HepG2 (cell line): ENCODE measurements at regions not wholly inside any gene's neighbourhood (a gene's known extent, or its start where the extent isn't known, plus 50 kb on each side); places are given as distances from the start of the nearest gene placed in this dataset.

Experiments used
- ATAC-seq: fragments of 200-7000 bp; cut with Tn5 transposase; 3 replicates; pipeline ENCODE4 v1.9.1; 2020; ENCODE audit warnings: mild to moderate bottlenecking, moderate library complexity
- BruUV-seq: library from RNA; stranded (reverse); fragments of 400-500 nt; replicated peaks from 2 replicates; lab custom pipeline; 2021; lab: Mats Ljungman, UMichigan
- CTCF ChIA-PET: fragments of 300-600 bp; formaldehyde crosslinking; extraction: SDS; loops from one replicate; lab custom pipeline; 2021; ENCODE audit warnings: low total read pairs, inconsistent platforms, low intra/inter-chr PET ratio; lab: Yijun Ruan, JAX
- POLR2A ChIA-PET: fragments of 350-600 bp; sonication (Branson Sonifier 250); formaldehyde crosslinking; loops from one replicate; lab custom pipeline; 2020; ENCODE audit warnings: antibody characterized with exemption, inconsistent platforms; lab: Yijun Ruan, JAX
- DNase-seq: peaks from one replicate; pipeline ENCODE4 v3.0.0-alpha.2; 2015; ENCODE audit warnings: low spot score
- FAIRE-seq: peaks from 3 replicates; lab custom pipeline; 2011; peaks lifted over from hg19 to GRCh38; lab: Jason Lieb, UNC
- H2AFZ ChIP-seq: one replicate; pipeline ENCODE4 v1.6.1; 2011; ENCODE audit warnings: low read length, inconsistent platforms
- H3K27ac ChIP-seq: fragments of 300-600 bp; 3 replicates; pipeline ENCODE4 v1.8.0; 2011; ENCODE audit warnings: mixed run types, mild to moderate bottlenecking, mixed read lengths, low read length, inconsistent platforms; ENCODE audit not compliant: insufficient read depth; ENCODE audit errors: extremely low read length
- H3K27me3 ChIP-seq, 2 experiments: fragments of 200-600 bp in 1 of 2; 2 replicates in 1 of 2; 3 replicates in 1 of 2; pipeline versions ENCODE4 v1.6.0 to v1.8.0; 2011; ENCODE audit warnings: low read length in 2 of 2, mild to moderate bottlenecking in 2 of 2, moderate library complexity in 2 of 2, inconsistent platforms in 1 of 2; ENCODE audit not compliant: insufficient read depth in 2 of 2, control insufficient read depth in 1 of 2
- H3K36me3 ChIP-seq, 2 experiments: fragments of 200-600 bp in 1 of 2; replicated peaks in 1 of 2; 2 replicates in 1 of 2; 3 replicates in 1 of 2; pipeline versions ENCODE4 v1.5.1 to v1.8.0; 2011; ENCODE audit warnings: low read length in 2 of 2, inconsistent platforms in 1 of 2; ENCODE audit not compliant: insufficient read depth in 2 of 2, control insufficient read depth in 1 of 2
- H3K4me1 ChIP-seq: 2 replicates; pipeline ENCODE4 v1.5.1; 2012; ENCODE audit warnings: low read length, inconsistent platforms; ENCODE audit not compliant: insufficient read depth
- H3K4me2 ChIP-seq: 2 replicates; pipeline ENCODE4 v1.6.0; 2011; ENCODE audit warnings: low read depth, low read length, inconsistent platforms
- H3K4me3 ChIP-seq, 3 experiments: fragments of 200-600 bp in 1 of 3; sonication (generic), shearing (Covaris generic) in 1 of 3; replicated peaks in 1 of 3; 2 replicates each; pipeline ENCODE4 v1.5.1; 2011 to 2016; ENCODE audit warnings: low read length in 3 of 3, inconsistent platforms in 2 of 3, low read depth in 2 of 3, mild to moderate bottlenecking in 2 of 3, control low read depth in 1 of 3, mixed read lengths in 1 of 3; ENCODE audit not compliant: insufficient read depth in 1 of 3
- H3K79me2 ChIP-seq: one replicate; pipeline ENCODE4 v1.6.1; 2011; ENCODE audit warnings: low read length, inconsistent platforms; ENCODE audit not compliant: insufficient read depth
- H3K9ac ChIP-seq: 2 replicates; pipeline ENCODE4 v1.6.0; 2011; ENCODE audit warnings: mild to moderate bottlenecking, low read depth, low read length, inconsistent platforms; ENCODE audit not compliant: insufficient read depth
- H3K9me3 ChIP-seq: 2 replicates; pipeline ENCODE4 v1.5.1; 2012; ENCODE audit warnings: mild to moderate bottlenecking, low read length
- H4K20me1 ChIP-seq: 2 replicates; pipeline ENCODE4 v1.6.0; 2011; ENCODE audit warnings: inconsistent platforms, mild to moderate bottlenecking, low read length, moderate library complexity; ENCODE audit not compliant: insufficient read depth
- GATAD1 ChIP-seq: IDR thresholded peaks from 2 replicates; pipeline ENCODE4 v1.6.1; 2016; ENCODE audit warnings: missing genetic modification reagents, missing compliant biosample characterization
- KAT7 ChIP-seq: IDR thresholded peaks from 2 replicates; pipeline ENCODE4 v1.6.1; 2018; ENCODE audit warnings: borderline replicate concordance, missing compliant biosample characterization
- KDM1A ChIP-seq: IDR thresholded peaks from 2 replicates; pipeline ENCODE4 v1.6.1; 2016; ENCODE audit warnings: missing compliant biosample characterization
- MAFK ChIP-seq, 2 experiments: IDR thresholded peaks in 1 of 2; conservative IDR thresholded peaks in 1 of 2; 2 replicates each; pipeline ENCODE4 v1.6.1; 2011; ENCODE audit warnings: improper control_type of control experiment in 2 of 2, low read length in 2 of 2
- NFE2L2 ChIP-seq: fragments of 150-350 bp; IDR thresholded peaks from 2 replicates; pipeline ENCODE4 v1.6.1; 2014; ENCODE audit warnings: low read length
- SIN3A ChIP-seq: IDR thresholded peaks from 2 replicates; pipeline ENCODE4 v1.6.1; 2011; ENCODE audit warnings: low read depth, mild to moderate bottlenecking, control low read depth, low read length, borderline replicate concordance
- ZNF841 ChIP-seq: sonication (generic); formaldehyde crosslinking; IDR thresholded peaks from 2 replicates; pipeline ENCODE4 v1.8.1; 2023; ENCODE audit warnings: missing genetic modification reagents, borderline replicate concordance
- WGBS: methylation state at CpG from one replicate; pipeline ENCODE4 v1.1.6; 2017; ENCODE audit warnings: low lambda C conversion rate; 5-methylcytosine and 5-hydroxymethylcytosine counted together
- in situ Hi-C: cut with HindIII; loops from 2 replicates; pipeline ENCODE4 v1.10.0; 2017; ENCODE audit warnings: low pct_unique_long_range_greater_than_20kb; ENCODE audit not compliant: extremely low pct_ligation_motif_present
- intact Hi-C: fragments of 100-400 bp; cut with micrococcal nuclease; formaldehyde crosslinking; loops from one replicate; pipeline ENCODE4 v1.10.0; 2022; ENCODE audit not compliant: unreplicated experiment
- TF ChIP-seq, protein P1 (sequence below): sonication (generic); formaldehyde crosslinking; IDR thresholded peaks from 2 replicates; pipeline ENCODE4 v1.8.0; 2022; ENCODE audit warnings: mild to moderate bottlenecking, missing genetic modification reagents
- TF ChIP-seq, protein P2 (sequence below): sonication (generic); formaldehyde crosslinking; IDR thresholded peaks from one replicate; pipeline ENCODE4 v1.5.1; 2020; ENCODE audit warnings: mild to moderate bottlenecking, missing genetic modification reagents; ENCODE audit errors: not compliant biosample characterization

- TF ChIP-seq NFE2L2, result peak; percentile 33; the same call in 1 of the 2 replicates
- TF ChIP-seq, protein P1, sequence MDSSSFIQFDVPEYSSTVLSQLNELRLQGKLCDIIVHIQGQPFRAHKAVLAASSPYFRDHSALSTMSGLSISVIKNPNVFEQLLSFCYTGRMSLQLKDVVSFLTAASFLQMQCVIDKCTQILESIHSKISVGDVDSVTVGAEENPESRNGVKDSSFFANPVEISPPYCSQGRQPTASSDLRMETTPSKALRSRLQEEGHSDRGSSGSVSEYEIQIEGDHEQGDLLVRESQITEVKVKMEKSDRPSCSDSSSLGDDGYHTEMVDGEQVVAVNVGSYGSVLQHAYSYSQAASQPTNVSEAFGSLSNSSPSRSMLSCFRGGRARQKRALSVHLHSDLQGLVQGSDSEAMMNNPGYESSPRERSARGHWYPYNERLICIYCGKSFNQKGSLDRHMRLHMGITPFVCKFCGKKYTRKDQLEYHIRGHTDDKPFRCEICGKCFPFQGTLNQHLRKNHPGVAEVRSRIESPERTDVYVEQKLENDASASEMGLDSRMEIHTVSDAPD (CRISPR knock-in tag), result no peak
- TF ChIP-seq MAFK (conservative IDR thresholded peaks at IDR 0.05 in 1 of 2, IDR thresholded peaks at IDR 0.05 in 1 of 2; ENCODE audit: low read length in 2 of 2), result 0 out of 4 replicates have a peak, but pooled peaks of 1 of the 2 experiments have one; percentile 4
- TF ChIP-seq, all 625 proteins: peak for 2
Observed at GRCh38 chr18:76767954-76768353, 54.4 kb upstream of the ZNF236 start.

DNA sequence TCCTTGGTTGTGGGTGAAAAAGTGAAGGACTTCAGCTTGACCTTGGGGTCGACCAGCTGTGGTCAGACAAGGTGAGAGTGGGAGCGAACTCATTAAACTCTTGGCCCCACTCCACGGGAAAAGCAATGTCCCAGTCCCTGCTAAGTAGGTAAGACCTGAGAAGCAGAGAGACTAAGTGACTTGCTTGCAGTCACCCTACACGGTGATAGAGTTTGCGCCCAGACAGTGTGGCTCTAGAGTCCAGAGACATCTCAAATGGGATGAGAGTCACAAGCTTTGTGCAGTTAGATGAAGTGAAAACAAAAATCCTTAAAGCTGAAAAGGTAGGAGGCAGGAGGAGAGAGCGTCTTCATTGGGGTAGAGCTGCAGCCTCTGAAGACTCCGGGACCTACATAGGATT, 55.9 kb upstream of the ZNF236 start:
- ATAC-seq (no peak), DNase-seq (no peak), FAIRE-seq (no peak)
- no peaks in the 10 kb centered on the region for H4K20me1 ChIP-seq
- in situ Hi-C loops, result no loop called here
- WGBS, result 54% methylated on average over 7 of the region's 7 CpGs
- peaks cover 4% of the 10 kb centered on the region in 2 experiments; a peak in 1 of 5 replicates for H3K27me3 ChIP-seq
- H3K27ac ChIP-seq, result no peak overlapping the region
- H3K36me3 ChIP-seq, result no peaks in the 10 kb centered on the region
- H3K4me1 ChIP-seq, result peaks cover 31% of the 10 kb centered on the region
- ChIA-PET POLR2A (no interaction called here), CTCF (no interaction called here)
- H3K79me2 ChIP-seq, result no peaks in the 10 kb centered on the region
- no peak overlapping the region for H2AFZ ChIP-seq
- H3K4me2 ChIP-seq, result 0 out of 2 replicates have a peak overlapping the region, but pooled peaks have one; percentile 20
- no peak overlapping the region for H3K4me3 ChIP-seq
- intact Hi-C loops, result no loop called here
- no TSS peak for BruUV-seq
- H3K9ac ChIP-seq, result no peak overlapping the region
- no peaks in the 10 kb centered on the region for H3K9me3 ChIP-seq
- TF ChIP-seq, protein P2, sequence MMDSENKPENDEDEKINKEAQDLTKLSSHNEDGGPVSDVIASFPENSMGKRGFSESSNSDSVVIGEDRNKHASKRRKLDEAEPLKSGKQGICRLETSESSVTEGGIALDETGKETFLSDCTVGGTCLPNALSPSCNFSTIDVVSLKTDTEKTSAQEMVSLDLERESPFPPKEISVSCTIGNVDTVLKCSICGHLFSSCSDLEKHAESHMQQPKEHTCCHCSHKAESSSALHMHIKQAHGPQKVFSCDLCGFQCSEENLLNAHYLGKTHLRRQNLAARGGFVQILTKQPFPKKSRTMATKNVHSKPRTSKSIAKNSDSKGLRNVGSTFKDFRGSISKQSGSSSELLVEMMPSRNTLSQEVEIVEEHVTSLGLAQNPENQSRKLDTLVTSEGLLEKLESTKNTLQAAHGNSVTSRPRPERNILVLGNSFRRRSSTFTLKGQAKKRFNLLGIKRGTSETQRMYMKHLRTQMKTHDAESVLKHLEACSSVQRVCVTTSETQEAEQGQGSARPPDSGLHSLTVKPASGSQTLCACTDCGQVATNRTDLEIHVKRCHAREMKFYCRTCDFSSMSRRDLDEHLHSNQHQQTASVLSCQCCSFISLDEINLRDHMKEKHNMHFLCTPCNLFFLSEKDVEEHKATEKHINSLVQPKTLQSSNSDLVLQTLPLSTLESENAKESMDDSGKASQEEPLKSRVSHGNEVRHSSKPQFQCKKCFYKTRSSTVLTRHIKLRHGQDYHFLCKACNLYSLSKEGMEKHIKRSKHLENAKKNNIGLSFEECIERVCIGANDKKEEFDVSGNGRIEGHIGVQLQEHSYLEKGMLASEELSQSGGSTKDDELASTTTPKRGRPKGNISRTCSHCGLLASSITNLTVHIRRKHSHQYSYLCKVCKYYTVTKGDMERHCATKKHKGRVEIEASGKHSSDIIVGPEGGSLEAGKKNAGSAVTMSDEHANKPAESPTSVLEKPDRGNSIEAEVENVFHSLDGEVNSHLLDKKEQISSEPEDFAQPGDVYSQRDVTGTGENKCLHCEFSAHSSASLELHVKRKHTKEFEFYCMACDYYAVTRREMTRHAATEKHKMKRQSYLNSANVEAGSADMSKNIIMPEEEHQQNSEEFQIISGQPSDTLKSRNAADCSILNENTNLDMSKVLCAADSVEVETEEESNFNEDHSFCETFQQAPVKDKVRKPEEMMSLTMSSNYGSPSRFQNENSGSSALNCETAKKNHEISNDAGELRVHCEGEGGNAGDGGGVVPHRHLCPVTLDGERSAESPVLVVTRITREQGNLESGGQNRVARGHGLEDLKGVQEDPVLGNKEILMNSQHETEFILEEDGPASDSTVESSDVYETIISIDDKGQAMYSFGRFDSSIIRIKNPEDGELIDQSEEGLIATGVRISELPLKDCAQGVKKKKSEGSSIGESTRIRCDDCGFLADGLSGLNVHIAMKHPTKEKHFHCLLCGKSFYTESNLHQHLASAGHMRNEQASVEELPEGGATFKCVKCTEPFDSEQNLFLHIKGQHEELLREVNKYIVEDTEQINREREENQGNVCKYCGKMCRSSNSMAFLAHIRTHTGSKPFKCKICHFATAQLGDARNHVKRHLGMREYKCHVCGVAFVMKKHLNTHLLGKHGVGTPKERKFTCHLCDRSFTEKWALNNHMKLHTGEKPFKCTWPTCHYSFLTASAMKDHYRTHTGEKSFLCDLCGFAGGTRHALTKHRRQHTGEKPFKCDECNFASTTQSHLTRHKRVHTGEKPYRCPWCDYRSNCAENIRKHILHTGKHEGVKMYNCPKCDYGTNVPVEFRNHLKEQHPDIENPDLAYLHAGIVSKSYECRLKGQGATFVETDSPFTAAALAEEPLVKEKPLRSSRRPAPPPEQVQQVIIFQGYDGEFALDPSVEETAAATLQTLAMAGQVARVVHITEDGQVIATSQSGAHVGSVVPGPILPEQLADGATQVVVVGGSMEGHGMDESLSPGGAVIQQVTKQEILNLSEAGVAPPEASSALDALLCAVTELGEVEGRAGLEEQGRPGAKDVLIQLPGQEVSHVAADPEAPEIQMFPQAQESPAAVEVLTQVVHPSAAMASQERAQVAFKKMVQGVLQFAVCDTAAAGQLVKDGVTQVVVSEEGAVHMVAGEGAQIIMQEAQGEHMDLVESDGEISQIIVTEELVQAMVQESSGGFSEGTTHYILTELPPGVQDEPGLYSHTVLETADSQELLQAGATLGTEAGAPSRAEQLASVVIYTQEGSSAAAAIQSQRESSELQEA, result no peak
- TF ChIP-seq SIN3A, result no peak
- no peak for TF ChIP-seq KAT7
- no peak for TF ChIP-seq KDM1A (CRISPR knock-in tag)
- TF ChIP-seq GATAD1, result no peak
- no peak for TF ChIP-seq ZNF841 (CRISPR knock-in tag)

More at GRCh38 chr18:76767954-76768353, 54.4 kb upstream of the ZNF236 start:
- H3K27me3 ChIP-seq, result peaks cover 3 to 4% of the 10 kb centered on the region in 2 experiments; a peak in 1 of 5 replicates
- H3K4me1 ChIP-seq, result peaks cover 31% of the 10 kb centered on the region
- no peak overlapping the region for H2AFZ ChIP-seq
- 25% methylated on average over 1 of the region's 1 CpG for WGBS
- H3K9ac ChIP-seq, result no peak overlapping the region
- no peaks in the 10 kb centered on the region for H3K79me2 ChIP-seq
- H3K36me3 ChIP-seq, result no peaks in the 10 kb centered on the region
- ATAC-seq (no peak), DNase-seq (no peak), FAIRE-seq (no peak)
- no peak overlapping the region for H3K27ac ChIP-seq
- no peak overlapping the region for H3K4me2 ChIP-seq
- in situ Hi-C loops (no loop called here), intact Hi-C loops (no loop called here)
- BruUV-seq, result no TSS peak
- no peak overlapping the region for H3K4me3 ChIP-seq
- ChIA-PET CTCF (no interaction called here), POLR2A (no interaction called here)
- H4K20me1 ChIP-seq, result no peaks in the 10 kb centered on the region
- H3K9me3 ChIP-seq, result no peaks in the 10 kb centered on the region
